Activated CD4-positive, alpha-beta memory T cell treated with anti-CD3 and anti-CD28 coated beads, Interleukin-2, amount 10 ng/mL, durations not matched to agents 7 days and 5 days (primary cell): ENCODE measurements at regions not wholly inside any gene's neighbourhood (a gene's known extent, or its start where the extent isn't known, plus 50 kb on each side); places are given as distances from the start of the nearest gene placed in this dataset.

Source experiments
- CTCF ChIA-PET: fragments of 350-600 bp; sonication (Branson Sonifier 250); formaldehyde crosslinking; loops from one replicate; lab custom pipeline; 2021; ENCODE audit warnings: antibody characterized with exemption, inconsistent platforms; lab: Charles Lee
- POLR2A ChIA-PET: fragments of 350-600 bp; sonication (Branson Sonifier 250); formaldehyde crosslinking; loops from one replicate; lab custom pipeline; 2021; ENCODE audit warnings: antibody characterized with exemption; lab: Charles Lee
- DNase-seq: peaks from one replicate; pipeline ENCODE4 v3.0.0-alpha.2; 2020
- H3K27ac Mint-ChIP-seq: one replicate; pipeline ENCODE4 v1.8.0; 2021; ENCODE audit warnings: mild to moderate bottlenecking, mixed read lengths
- H3K27me3 Mint-ChIP-seq: one replicate; pipeline ENCODE4 v1.8.0; 2021; ENCODE audit warnings: mixed read lengths
- H3K36me3 Mint-ChIP-seq: one replicate; pipeline ENCODE4 v1.8.0; 2021; ENCODE audit warnings: low read depth, mixed read lengths
- H3K4me1 Mint-ChIP-seq: one replicate; pipeline ENCODE4 v1.8.0; 2021; ENCODE audit warnings: mixed read lengths
- H3K4me3 Mint-ChIP-seq: one replicate; pipeline ENCODE4 v1.8.0; 2021; ENCODE audit warnings: mild to moderate bottlenecking, mixed read lengths
- H3K9me3 Mint-ChIP-seq: one replicate; pipeline ENCODE4 v1.8.0; 2021; ENCODE audit warnings: mixed read lengths

- no peak overlapping the region for H3K4me3 Mint-ChIP-seq
- no peak for DNase-seq
- no peaks in the 10 kb centered on the region for H3K4me1 Mint-ChIP-seq
- H3K9me3 Mint-ChIP-seq = no peaks in the 10 kb centered on the region
- ChIA-PET CTCF (no interaction called here), POLR2A (no interaction called here)
- H3K27me3 Mint-ChIP-seq = peaks cover 2% of the 10 kb centered on the region
- H3K36me3 Mint-ChIP-seq = no peaks in the 10 kb centered on the region
- no peak overlapping the region for H3K27ac Mint-ChIP-seq
Measured at GRCh38 chr5:143870362-143870761, 58.4 kb downstream of the HMHB1 start.

GRCh38 chr5:143870871-143871632 is 59.1 kb downstream of the HMHB1 start:
- peaks cover 2% of the 10 kb centered on the region for H3K27me3 Mint-ChIP-seq
- POLR2A ChIA-PET = no interaction called here
- H3K36me3 Mint-ChIP-seq = no peaks in the 10 kb centered on the region
- H3K9me3 Mint-ChIP-seq = no peaks in the 10 kb centered on the region
- no peak for DNase-seq
- CTCF ChIA-PET = interaction anchor here (0.7 kb wide), 1 partner anchor 1010 kb away, joined by 3 read pairs; no protein-coding TSS in a partner anchor
- no peak overlapping the region for H3K4me3 Mint-ChIP-seq
- no peaks in the 10 kb centered on the region for H3K4me1 Mint-ChIP-seq
- H3K27ac Mint-ChIP-seq = no peak overlapping the region

- no peaks in the 10 kb centered on the region for H3K4me1 Mint-ChIP-seq
- no peak for DNase-seq
- POLR2A ChIA-PET = no interaction called here
- peaks cover 2% of the 10 kb centered on the region for H3K27me3 Mint-ChIP-seq
- H3K9me3 Mint-ChIP-seq = no peaks in the 10 kb centered on the region
- no peaks in the 10 kb centered on the region for H3K36me3 Mint-ChIP-seq
- CTCF ChIA-PET = interaction anchor here (0.7 kb wide), 2 partner anchors 9 to 1011 kb away, joined by 3 read pairs; no protein-coding TSS in a partner anchor
- H3K4me3 Mint-ChIP-seq = no peak overlapping the region
- no peak overlapping the region for H3K27ac Mint-ChIP-seq
Measured at GRCh38 chr5:143871672-143872071, 59.7 kb downstream of the HMHB1 start.

- H3K9me3 Mint-ChIP-seq = no peaks in the 10 kb centered on the region
- CTCF ChIA-PET = no interaction called here
Measured at GRCh38 chr5:143874312-143874711, 62.4 kb downstream of the HMHB1 start.

GRCh38 chr5:143877196-143877595 is 65.2 kb downstream of the HMHB1 start:
- Mint-ChIP-seq H3K4me3 (no peak overlapping the region), H3K36me3 (no peaks in the 10 kb centered on the region), H3K27me3 (peaks cover 2% of the 10 kb centered on the region), H3K4me1 (no peaks in the 10 kb centered on the region), H3K27ac (no peak overlapping the region), H3K9me3 (no peaks in the 10 kb centered on the region)
- ChIA-PET POLR2A (no interaction called here), CTCF (no interaction called here)
- no peak for DNase-seq

More at GRCh38 chr5:143874312-143874711, 62.4 kb downstream of the HMHB1 start:
- POLR2A ChIA-PET = no interaction called here
- H3K27me3 Mint-ChIP-seq = peaks cover 2% of the 10 kb centered on the region
- H3K4me1 Mint-ChIP-seq = no peaks in the 10 kb centered on the region
- no peak overlapping the region for H3K4me3 Mint-ChIP-seq
- no peak overlapping the region for H3K27ac Mint-ChIP-seq
- DNase-seq = no peak
- no peaks in the 10 kb centered on the region for H3K36me3 Mint-ChIP-seq

- no peaks in the 10 kb centered on the region for H3K4me1 Mint-ChIP-seq
- peaks cover 2% of the 10 kb centered on the region for H3K27me3 Mint-ChIP-seq
- no peak overlapping the region for H3K27ac Mint-ChIP-seq
- no peaks in the 10 kb centered on the region for H3K9me3 Mint-ChIP-seq
- ChIA-PET CTCF (no interaction called here), POLR2A (no interaction called here)
- H3K36me3 Mint-ChIP-seq = no peaks in the 10 kb centered on the region
- H3K4me3 Mint-ChIP-seq = no peak overlapping the region
- no peak for DNase-seq
Measured at GRCh38 chr5:143878430-143878829, 66.5 kb downstream of the HMHB1 start.

GRCh38 chr5:143879646-143880045 is 67.7 kb downstream of the HMHB1 start:
- H3K27ac Mint-ChIP-seq = no peak overlapping the region
- H3K4me3 Mint-ChIP-seq = no peak overlapping the region
- H3K27me3 Mint-ChIP-seq = peaks cover 2% of the 10 kb centered on the region
- H3K4me1 Mint-ChIP-seq = no peaks in the 10 kb centered on the region
- H3K36me3 Mint-ChIP-seq = no peaks in the 10 kb centered on the region
- no peaks in the 10 kb centered on the region for H3K9me3 Mint-ChIP-seq
- no peak for DNase-seq
- CTCF ChIA-PET = no interaction called here
- POLR2A ChIA-PET = no interaction called here

GRCh38 chr5:143880178-143880577 is 68.2 kb downstream of the HMHB1 start:
- no peaks in the 10 kb centered on the region for H3K27me3 Mint-ChIP-seq
- H3K27ac Mint-ChIP-seq = no peak overlapping the region
- no peak overlapping the region for H3K4me3 Mint-ChIP-seq
- no peak for DNase-seq
- POLR2A ChIA-PET = no interaction called here
- no peaks in the 10 kb centered on the region for H3K36me3 Mint-ChIP-seq
- CTCF ChIA-PET = no interaction called here
- no peaks in the 10 kb centered on the region for H3K9me3 Mint-ChIP-seq
- H3K4me1 Mint-ChIP-seq = no peaks in the 10 kb centered on the region

GRCh38 chr5:143882520-143882919 is 70.6 kb downstream of the HMHB1 start:
- ChIA-PET POLR2A (no interaction called here), CTCF (no interaction called here)
- Mint-ChIP-seq H3K4me3 (no peak overlapping the region), H3K36me3 (no peaks in the 10 kb centered on the region), H3K4me1 (no peaks in the 10 kb centered on the region), H3K9me3 (no peaks in the 10 kb centered on the region), H3K27me3 (peaks cover under 1% of the 10 kb centered on the region), H3K27ac (no peak overlapping the region)
- DNase-seq = no peak

- Mint-ChIP-seq H3K36me3 (no peaks in the 10 kb centered on the region), H3K4me1 (no peaks in the 10 kb centered on the region), H3K9me3 (no peaks in the 10 kb centered on the region), H3K27ac (no peak overlapping the region), H3K27me3 (peaks cover 2% of the 10 kb centered on the region), H3K4me3 (no peak overlapping the region)
- no peak for DNase-seq
- ChIA-PET POLR2A (no interaction called here), CTCF (no interaction called here)
Measured at GRCh38 chr5:143886096-143886495, 74.1 kb downstream of the HMHB1 start.

GRCh38 chr5:143886651-143887638 is 75.0 kb downstream of the HMHB1 start:
- Mint-ChIP-seq H3K27me3 (peaks cover 6% of the 10 kb centered on the region), H3K4me1 (no peaks in the 10 kb centered on the region), H3K9me3 (no peaks in the 10 kb centered on the region), H3K4me3 (no peak overlapping the region), H3K27ac (no peak overlapping the region), H3K36me3 (no peaks in the 10 kb centered on the region)
- DNase-seq = no peak
- POLR2A ChIA-PET = no interaction called here
- CTCF ChIA-PET = no interaction called here

GRCh38 chr5:143887903-143888665 is 76.1 kb downstream of the HMHB1 start:
- ChIA-PET CTCF (no interaction called here), POLR2A (no interaction called here)
- Mint-ChIP-seq H3K36me3 (no peaks in the 10 kb centered on the region), H3K9me3 (no peaks in the 10 kb centered on the region), H3K27ac (no peak overlapping the region), H3K4me1 (no peaks in the 10 kb centered on the region), H3K4me3 (no peak overlapping the region), H3K27me3 (peaks cover 6% of the 10 kb centered on the region)
- no peak for DNase-seq

GRCh38 chr5:143888912-143889311 is 77.0 kb downstream of the HMHB1 start:
- CTCF ChIA-PET = no interaction called here
- Mint-ChIP-seq H3K36me3 (no peaks in the 10 kb centered on the region), H3K4me1 (no peaks in the 10 kb centered on the region), H3K27ac (no peak overlapping the region), H3K9me3 (no peaks in the 10 kb centered on the region), H3K27me3 (peaks cover 6% of the 10 kb centered on the region), H3K4me3 (no peak overlapping the region)
- no peak for DNase-seq
- POLR2A ChIA-PET = no interaction called here
